Activated T-cell treated with anti-CD3 and anti-CD28 coated beads for 48 hours (primary cell): ENCODE measurements at regions not wholly inside any gene's neighbourhood (a gene's known extent, or its start where the extent isn't known, plus 50 kb on each side); places are given as distances from the start of the nearest gene placed in this dataset.
A peak's percentile ranks its signal among the peaks of the same experiment; 100 is the strongest.

ENCODE experiments used
- DNase-seq: peaks from one replicate; pipeline ENCODE4 v3.0.0-alpha.2; 2020; ENCODE audit warnings: low read depth

- DNase-seq, result no peak
These were observed 57.1 kb downstream of the HLA-A start for GRCh38 chr6:29999416-29999815.

GRCh38 chr6:30000156-30000791 lies 57.9 kb downstream of the HLA-A start:
- no peak for DNase-seq

GRCh38 chr6:30002871-30003270 lies 58.2 kb upstream of the POLR1H start:
- DNase-seq, result no peak

GRCh38 chr6:30005482-30005881 lies 55.6 kb upstream of the POLR1H start:
- no peak for DNase-seq

- DNase-seq, result peak; percentile 4
These were observed 54.6 kb upstream of the POLR1H start for GRCh38 chr6:30006170-30007131.

GRCh38 chr6:30007132-30007764 lies 53.8 kb upstream of the POLR1H start:
- DNase-seq, result peak; percentile 20

- no peak for DNase-seq
These were observed 52.0 kb upstream of the POLR1H start for GRCh38 chr6:30009113-30009512.
